Sigmoid colon (tissue), 6 donors: ENCODE measurements at regions not wholly inside any gene's neighbourhood (a gene's known extent, or its start where the extent isn't known, plus 50 kb on each side); places are given as distances from the start of the nearest gene placed in this dataset.
"Not testable (repeated sequence)": the region's sequence is repeated elsewhere in the genome, so short reads cannot be mapped to it uniquely, and the experiment has no call there.

Source experiments
- DNase-seq: peaks from one replicate; pipeline ENCODE4 v3.0.0-alpha.2; 2019
- H3K27ac ChIP-seq, 4 donors: fragments of 200-600 bp; sonication (generic); one replicate each; pipeline ENCODE4 v1.5.1; 2016 to 2019; ENCODE audit warnings: mild to moderate bottlenecking in 1 of 4
- H3K27me3 ChIP-seq, 3 donors: fragments of 200-600 bp; sonication (generic); one replicate each; pipeline ENCODE4 v1.5.1; 2019; ENCODE audit warnings: mild to moderate bottlenecking in 1 of 3
- H3K36me3 ChIP-seq, 4 donors: fragments of 200-600 bp; sonication (generic); one replicate each; pipeline ENCODE4 v1.5.1; 2016 to 2019
- H3K4me1 ChIP-seq, 4 donors: fragments of 200-600 bp; sonication (generic); one replicate each; pipeline ENCODE4 v1.5.1; 2017 to 2019
- H3K4me3 ChIP-seq, 4 donors: fragments of 200-600 bp; sonication (generic); one replicate each; pipeline ENCODE4 v1.5.1; 2017 to 2019; ENCODE audit warnings: mild to moderate bottlenecking in 2 of 4, moderate library complexity in 1 of 4
- H3K9me3 ChIP-seq, 4 donors: fragments of 200-600 bp in 3 of 4; sonication (generic) in 3 of 4; one replicate each; pipeline versions ENCODE4 v1.5.1 to v1.6.1; 2013 to 2019
- EP300 ChIP-seq, 4 donors: sonication (generic); formaldehyde crosslinking; IDR thresholded peaks; one replicate each; pipeline ENCODE4 v1.6.1; 2017; ENCODE audit warnings: antibody characterized with exemption in 4 of 4
- POLR2A ChIP-seq, 2 donors: fragments of 450-650 bp; IDR thresholded peaks; one replicate each; pipeline ENCODE4 v1.6.1; 2016; ENCODE audit warnings: antibody characterized with exemption in 2 of 2, mild to moderate bottlenecking in 2 of 2, moderate library complexity in 2 of 2
- POLR2AphosphoS5 ChIP-seq, 4 donors: sonication (generic); formaldehyde crosslinking; IDR thresholded peaks; one replicate each; pipeline ENCODE4 v1.6.1; 2017; ENCODE audit warnings: antibody characterized with exemption in 4 of 4
- WGBS, 2 donors: extraction: QIAGEN DNeasy Blood & Tissue Kit; methylation state at CpG; one replicate each; pipeline ENCODE4 v1.1.7; 2013; 5-methylcytosine and 5-hydroxymethylcytosine counted together
- intact Hi-C: fragments of 100-400 bp; cut with DNase I; formaldehyde crosslinking; loops from one replicate; pipeline ENCODE4 v1.15.1; 2023
- TF ChIP-seq, protein P1 (sequence below), 4 experiments: fragments of 450-650 bp in 3 of 4; fragments of 200-600 bp in 1 of 4; IDR thresholded peaks; one replicate each; pipeline ENCODE4 v1.5.1; 2016 to 2019; ENCODE audit warnings: antibody characterized with exemption in 4 of 4, mild to moderate bottlenecking in 3 of 4, moderate library complexity in 2 of 4
- donor health status: healthy with polysubstance abuse.
- donor health status: healthy.

GRCh38 chr14:56059054-56059453, 59.2 kb upstream of the PELI2 start:
- intact Hi-C loops = no loop called here
- H3K36me3 ChIP-seq = no peaks in the 10 kb centered on the region
- no peaks in the 10 kb centered on the region for H3K27me3 ChIP-seq
- H3K4me3 ChIP-seq = no peak overlapping the region
- no peak for DNase-seq
- no peaks in the 10 kb centered on the region for H3K9me3 ChIP-seq
- H3K4me1 ChIP-seq = no peaks in the 10 kb centered on the region
- 50 to 64% methylated on average over 4 of the region's 4 CpGs for WGBS, 2 donors
- TF ChIP-seq, protein P1, sequence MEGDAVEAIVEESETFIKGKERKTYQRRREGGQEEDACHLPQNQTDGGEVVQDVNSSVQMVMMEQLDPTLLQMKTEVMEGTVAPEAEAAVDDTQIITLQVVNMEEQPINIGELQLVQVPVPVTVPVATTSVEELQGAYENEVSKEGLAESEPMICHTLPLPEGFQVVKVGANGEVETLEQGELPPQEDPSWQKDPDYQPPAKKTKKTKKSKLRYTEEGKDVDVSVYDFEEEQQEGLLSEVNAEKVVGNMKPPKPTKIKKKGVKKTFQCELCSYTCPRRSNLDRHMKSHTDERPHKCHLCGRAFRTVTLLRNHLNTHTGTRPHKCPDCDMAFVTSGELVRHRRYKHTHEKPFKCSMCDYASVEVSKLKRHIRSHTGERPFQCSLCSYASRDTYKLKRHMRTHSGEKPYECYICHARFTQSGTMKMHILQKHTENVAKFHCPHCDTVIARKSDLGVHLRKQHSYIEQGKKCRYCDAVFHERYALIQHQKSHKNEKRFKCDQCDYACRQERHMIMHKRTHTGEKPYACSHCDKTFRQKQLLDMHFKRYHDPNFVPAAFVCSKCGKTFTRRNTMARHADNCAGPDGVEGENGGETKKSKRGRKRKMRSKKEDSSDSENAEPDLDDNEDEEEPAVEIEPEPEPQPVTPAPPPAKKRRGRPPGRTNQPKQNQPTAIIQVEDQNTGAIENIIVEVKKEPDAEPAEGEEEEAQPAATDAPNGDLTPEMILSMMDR (IDR thresholded peaks at IDR 0.05) = no peak
- no peak for TF ChIP-seq POLR2A (IDR thresholded peaks at IDR 0.05)
- no peak for TF ChIP-seq EP300 (IDR thresholded peaks at IDR 0.05)
- TF ChIP-seq POLR2AphosphoS5 (IDR thresholded peaks at IDR 0.05) = no peak
- no peak overlapping the region for H3K27ac ChIP-seq

GRCh38 chr14:56061051-56061450, 57.2 kb upstream of the PELI2 start:
- Histone ChIP-seq H3K4me3 (no peak overlapping the region), H3K27me3 (no peaks in the 10 kb centered on the region), H3K4me1 (no peaks in the 10 kb centered on the region), H3K36me3 (no peaks in the 10 kb centered on the region), H3K27ac (no peak overlapping the region), H3K9me3 (no peaks in the 10 kb centered on the region)
- no peak for DNase-seq
- WGBS, 2 donors = 80 to 83% methylated on average over 4 of the region's 4 CpGs
- intact Hi-C loops = no loop called here
- no peak for TF ChIP-seq POLR2A (IDR thresholded peaks at IDR 0.05)
- TF ChIP-seq EP300 (IDR thresholded peaks at IDR 0.05) = no peak
- TF ChIP-seq, protein P1 (IDR thresholded peaks at IDR 0.05) = no peak
- no peak for TF ChIP-seq POLR2AphosphoS5 (IDR thresholded peaks at IDR 0.05)

GRCh38 chr14:56063131-56063530, 55.1 kb upstream of the PELI2 start:
- intact Hi-C loops = no loop called here
- H3K27ac ChIP-seq = no peak overlapping the region
- H3K4me1 ChIP-seq = no peaks in the 10 kb centered on the region
- TF ChIP-seq, protein P1 (IDR thresholded peaks at IDR 0.05) = no peak
- no peak for TF ChIP-seq POLR2AphosphoS5 (IDR thresholded peaks at IDR 0.05)
- no peak for TF ChIP-seq POLR2A (IDR thresholded peaks at IDR 0.05)
- TF ChIP-seq EP300 (IDR thresholded peaks at IDR 0.05) = no peak
- H3K36me3 ChIP-seq = no peaks in the 10 kb centered on the region
- no peaks in the 10 kb centered on the region for H3K27me3 ChIP-seq
- H3K9me3 ChIP-seq = no peaks in the 10 kb centered on the region
- WGBS, 2 donors = 79 to 81% methylated on average over 4 of the region's 4 CpGs
- no peak for DNase-seq
- H3K4me3 ChIP-seq = no peak overlapping the region

- TF ChIP-seq POLR2A (IDR thresholded peaks at IDR 0.05) (no peak), EP300 (IDR thresholded peaks at IDR 0.05) (no peak), POLR2AphosphoS5 (IDR thresholded peaks at IDR 0.05) (no peak)
- TF ChIP-seq, protein P1 (IDR thresholded peaks at IDR 0.05) = no peak
- H3K9me3 ChIP-seq = no peaks in the 10 kb centered on the region
- intact Hi-C loops = no loop called here
- H3K27me3 ChIP-seq = no peaks in the 10 kb centered on the region
- H3K36me3 ChIP-seq = no peaks in the 10 kb centered on the region
- H3K4me3 ChIP-seq = no peak overlapping the region
- no peak overlapping the region for H3K27ac ChIP-seq
- no peaks in the 10 kb centered on the region for H3K4me1 ChIP-seq
- 84 to 94% methylated on average over 5 of the region's 5 CpGs for WGBS, 2 donors
- no peak for DNase-seq
These were observed 53.7 kb upstream of the PELI2 start for GRCh38 chr14:56064513-56064912.

DNA sequence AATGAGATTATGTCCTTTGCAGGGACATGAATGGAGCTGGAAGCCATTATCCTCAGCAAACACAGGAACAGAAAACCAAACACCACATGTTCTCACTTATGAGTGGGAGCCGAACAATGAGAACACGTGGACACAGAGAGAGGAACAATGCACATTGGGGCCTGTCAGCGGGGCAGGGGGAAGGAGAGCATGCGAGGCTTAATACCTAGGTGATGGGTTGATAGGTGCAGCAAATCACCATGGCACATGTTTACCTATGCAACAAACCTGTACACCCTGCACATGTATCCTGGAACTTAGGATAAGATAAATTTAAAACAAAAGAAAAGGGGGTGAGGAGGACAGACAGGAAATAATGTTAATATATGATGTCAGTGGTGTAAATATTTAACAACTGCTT, 53.0 kb upstream of the PELI2 start:
- H3K27ac ChIP-seq, H3K4me3 ChIP-seq, DNase-seq, H3K36me3 ChIP-seq, intact Hi-C loops, H3K27me3 ChIP-seq, H3K4me1 ChIP-seq, H3K9me3 ChIP-seq: not testable (repeated sequence)
- WGBS, 2 donors = 94 to 97% methylated on average over 4 of the region's 4 CpGs
